HG03432 (cell line): ENCODE measurements at regions not wholly inside any gene's neighbourhood (a gene's known extent, or its start where the extent isn't known, plus 50 kb on each side); places are given as distances from the start of the nearest gene placed in this dataset.

Experiments used
- ATAC-seq: cut with Tn5 transposase; IDR thresholded peaks from one replicate; pipeline ENCODE4 v1.9.1; 2021; ENCODE audit warnings: mild to moderate bottlenecking, moderate library complexity; ENCODE audit not compliant: unreplicated experiment

GRCh38 chr4:180150818-180151217 lies 2092.4 kb upstream of the TENM3 start:
- no peak for ATAC-seq

- ATAC-seq, result no peak
Measured at GRCh38 chr4:180152831-180153230, 2090.4 kb upstream of the TENM3 start.

GRCh38 chr4:180153587-180153986 lies 2089.6 kb upstream of the TENM3 start:
- no peak for ATAC-seq

GRCh38 chr4:180156684-180157083 lies 2086.5 kb upstream of the TENM3 start:
- ATAC-seq, result peak; percentile 73

- no peak for ATAC-seq
Measured at GRCh38 chr4:180160195-180160983, 2082.8 kb upstream of the TENM3 start.

GRCh38 chr4:180164799-180165198 lies 2078.4 kb upstream of the TENM3 start:
- no peak for ATAC-seq

- no peak for ATAC-seq
Measured at GRCh38 chr4:180169394-180169793, 2073.8 kb upstream of the TENM3 start.

- peak; percentile 59 for ATAC-seq
Measured at GRCh38 chr4:180169966-180170365, 2073.2 kb upstream of the TENM3 start.

- ATAC-seq, result no peak
Measured at GRCh38 chr4:180179146-180179545, 2064.1 kb upstream of the TENM3 start.

- ATAC-seq, result peak; percentile 41
Measured at GRCh38 chr4:180189666-180190065, 2053.5 kb upstream of the TENM3 start.

- peak; percentile 87 for ATAC-seq
Measured at GRCh38 chr4:180190382-180190781, 2052.8 kb upstream of the TENM3 start.

- no peak for ATAC-seq
Measured at GRCh38 chr4:180197471-180197870, 2045.7 kb upstream of the TENM3 start.

- peak; percentile 92 for ATAC-seq
Measured at GRCh38 chr4:180203349-180203748, 2039.9 kb upstream of the TENM3 start.

- ATAC-seq, result no peak
Measured at GRCh38 chr4:180205276-180205675, 2037.9 kb upstream of the TENM3 start.

- no peak for ATAC-seq
Measured at GRCh38 chr4:180207921-180208320, 2035.3 kb upstream of the TENM3 start.

GRCh38 chr4:180217070-180217469 lies 2026.1 kb upstream of the TENM3 start:
- ATAC-seq, result no peak

- no peak for ATAC-seq
Measured at GRCh38 chr4:180219080-180219479, 2024.1 kb upstream of the TENM3 start.

- ATAC-seq, result no peak
Measured at GRCh38 chr4:180225977-180226376, 2017.2 kb upstream of the TENM3 start.

GRCh38 chr4:180234730-180235129 lies 2008.5 kb upstream of the TENM3 start:
- no peak for ATAC-seq

GRCh38 chr4:180240670-180241069 lies 2002.5 kb upstream of the TENM3 start:
- no peak for ATAC-seq

GRCh38 chr4:180253419-180253818 lies 1989.8 kb upstream of the TENM3 start:
- ATAC-seq, result no peak

- ATAC-seq, result no peak
Measured at GRCh38 chr4:180261346-180261745, 1981.9 kb upstream of the TENM3 start.

- ATAC-seq, result peak; percentile 88
Measured at GRCh38 chr4:180280076-180280475, 1963.1 kb upstream of the TENM3 start.
